PFSK-1 (cell line): ENCODE measurements at regions not wholly inside any gene's neighbourhood (a gene's known extent, or its start where the extent isn't known, plus 50 kb on each side); places are given as distances from the start of the nearest gene placed in this dataset.

ENCODE experiments used
- FOXP2 ChIP-seq: optimal IDR thresholded peaks from 2 replicates; pipeline ENCODE3; 2011; ENCODE audit warnings: borderline replicate concordance, control low read depth, inconsistent platforms; ENCODE audit not compliant: insufficient read depth; ENCODE audit errors: extremely low read length, extremely low read depth
- POLR2AphosphoS5 ChIP-seq: IDR thresholded peaks from 2 replicates; pipeline ENCODE4 v1.6.1; 2012; ENCODE audit warnings: low read depth, mild to moderate bottlenecking, control low read depth, low read length, moderate library complexity
- REST ChIP-seq, 2 experiments: IDR thresholded peaks; 2 replicates each; pipeline versions ENCODE4 v1.6.1 to v1.8.0; 2011 to 2012; ENCODE audit warnings: low read depth in 2 of 2, low read length in 2 of 2, control low read depth in 1 of 2, inconsistent platforms in 1 of 2, mild to moderate bottlenecking in 1 of 2, moderate library complexity in 1 of 2; ENCODE audit not compliant: insufficient read depth in 1 of 2
- SIN3A ChIP-seq: IDR thresholded peaks from 2 replicates; pipeline ENCODE4 v1.6.1; 2012; ENCODE audit warnings: mild to moderate bottlenecking, low read length, moderate library complexity, borderline replicate concordance; ENCODE audit not compliant: insufficient read depth
- TAF1 ChIP-seq: IDR thresholded peaks from 2 replicates; pipeline ENCODE4 v1.6.1; 2012; ENCODE audit warnings: low read length, control low read depth, borderline replicate concordance; ENCODE audit not compliant: insufficient read depth

GRCh38 chr6:2403546-2403945, 158.1 kb upstream of the GMDS start:
- TF ChIP-seq FOXP2 (no peak), TAF1 (no peak), REST (IDR thresholded peaks at IDR 0.05; ENCODE audit: insufficient read depth in 1 of 2, low read depth in 2 of 2, low read length in 2 of 2) (no peak), POLR2AphosphoS5 (no peak), SIN3A (no peak)

GRCh38 chr6:2396846-2397630, 151.6 kb upstream of the GMDS start:
- TF ChIP-seq POLR2AphosphoS5, result no peak
- no peak for TF ChIP-seq TAF1
- TF ChIP-seq FOXP2, result no peak
- no peak for TF ChIP-seq SIN3A
- no peak for TF ChIP-seq REST (IDR thresholded peaks at IDR 0.05; ENCODE audit: insufficient read depth in 1 of 2, low read depth in 2 of 2, low read length in 2 of 2)

- TF ChIP-seq SIN3A (no peak), POLR2AphosphoS5 (no peak), FOXP2 (no peak), TAF1 (no peak), REST (IDR thresholded peaks at IDR 0.05; ENCODE audit: insufficient read depth in 1 of 2, low read depth in 2 of 2, low read length in 2 of 2) (no peak)
Measured at GRCh38 chr6:2396042-2396657, 150.7 kb upstream of the GMDS start.

- TF ChIP-seq POLR2AphosphoS5 (no peak), FOXP2 (no peak), REST (IDR thresholded peaks at IDR 0.05; ENCODE audit: insufficient read depth in 1 of 2, low read depth in 2 of 2, low read length in 2 of 2) (no peak), TAF1 (no peak), SIN3A (no peak)
Measured at GRCh38 chr6:2388554-2389324, 143.3 kb upstream of the GMDS start.
